Fibroblast of peridontal ligament (primary cell): ENCODE measurements at regions not wholly inside any gene's neighbourhood (a gene's known extent, or its start where the extent isn't known, plus 50 kb on each side); places are given as distances from the start of the nearest gene placed in this dataset.
"Not testable (repeated sequence)": the region's sequence is repeated elsewhere in the genome, so short reads cannot be mapped to it uniquely, and the experiment has no call there.

ENCODE experiments used
- DNase-seq: peaks from one replicate; pipeline ENCODE4 v3.0.0-alpha.2; 2010; ENCODE audit errors: extremely low read depth

- no peak for DNase-seq
Observed at GRCh38 chr6:86255973-86256372, 613.3 kb upstream of the SYNCRIP start.

DNA sequence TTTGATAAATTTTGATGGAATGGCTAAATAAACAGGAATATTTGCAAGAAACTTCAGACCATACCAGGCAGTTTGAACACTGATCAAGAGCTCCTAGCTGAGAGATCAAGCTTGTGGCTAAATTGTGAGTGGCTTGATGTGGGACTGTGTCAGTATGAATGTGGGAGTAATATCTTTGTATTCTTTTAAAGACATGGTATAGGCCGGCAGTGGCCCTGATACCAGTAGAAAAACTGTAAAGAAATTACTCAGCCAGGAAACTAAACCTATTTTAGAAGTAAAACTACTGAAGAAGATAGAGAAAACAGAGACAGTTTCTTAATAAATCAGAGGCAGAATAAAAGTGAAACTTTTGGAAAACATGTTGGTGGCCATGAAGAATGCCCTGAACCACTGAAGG lies 608.4 kb upstream of the SYNCRIP start:
- DNase-seq, result no peak

DNA sequence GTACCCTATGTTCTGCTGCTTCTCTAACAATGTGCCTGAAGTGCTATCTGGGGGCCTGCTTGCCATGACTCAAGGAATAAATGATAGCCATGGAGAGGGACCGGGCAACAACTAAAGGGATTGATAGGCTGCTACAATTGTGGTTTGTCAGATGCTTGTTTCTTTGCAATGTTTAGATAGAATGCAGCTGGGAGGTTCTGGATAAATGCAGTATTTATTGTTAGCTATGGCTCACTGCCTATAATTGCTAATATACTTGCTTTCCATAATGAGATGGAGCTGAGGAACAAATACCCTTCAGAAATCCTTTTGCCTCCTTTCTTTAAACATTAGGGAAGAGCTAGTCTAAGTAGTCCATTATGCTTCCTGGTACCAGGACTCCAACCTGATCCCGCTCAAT lies 575.2 kb upstream of the SYNCRIP start:
- DNase-seq, result no peak

GRCh38 chr6:86215323-86215722 lies 572.6 kb upstream of the SYNCRIP start:
- DNase-seq, result no peak

- DNase-seq, result no peak
Observed at GRCh38 chr6:86205980-86206379, 563.3 kb upstream of the SYNCRIP start.

DNA sequence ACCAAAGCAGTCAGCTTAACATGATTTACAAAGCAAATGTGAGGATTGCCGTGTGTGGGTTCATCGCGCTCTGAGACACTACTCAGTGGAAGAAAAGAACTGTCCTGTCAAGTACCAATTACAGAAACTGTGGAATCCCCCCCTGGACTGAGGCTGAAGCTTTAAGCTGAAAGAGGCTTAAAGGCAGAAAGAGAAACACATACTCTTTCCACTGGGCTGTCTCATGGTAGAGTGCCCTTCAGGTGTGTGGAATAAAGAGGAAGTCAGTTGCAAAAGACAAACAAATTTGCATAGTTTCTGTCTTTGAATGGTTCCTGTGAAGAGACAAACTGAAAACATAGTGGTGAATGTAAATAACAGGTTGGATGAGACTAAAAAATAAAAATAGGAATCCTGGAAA lies 560.4 kb upstream of the SYNCRIP start:
- no peak for DNase-seq

DNA sequence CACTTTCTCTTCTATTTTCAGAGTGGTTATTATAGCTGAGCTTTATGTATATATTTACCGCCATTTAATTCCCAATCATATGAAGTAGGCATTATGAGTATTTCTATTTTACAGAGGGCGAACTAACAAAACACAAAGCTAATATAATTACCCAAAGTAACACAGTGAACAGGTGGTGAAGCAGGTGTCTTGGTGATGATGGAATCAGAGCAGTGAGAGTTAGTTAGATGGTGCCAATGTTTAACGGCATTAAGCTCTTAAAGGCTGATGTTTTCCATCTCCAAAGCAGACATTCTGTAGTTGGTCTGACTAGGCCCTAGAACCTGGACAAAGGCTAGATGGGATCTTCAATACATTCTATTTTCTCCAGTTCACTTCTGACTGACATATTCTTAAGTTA lies 551.1 kb upstream of the SYNCRIP start:
- no peak for DNase-seq

DNA sequence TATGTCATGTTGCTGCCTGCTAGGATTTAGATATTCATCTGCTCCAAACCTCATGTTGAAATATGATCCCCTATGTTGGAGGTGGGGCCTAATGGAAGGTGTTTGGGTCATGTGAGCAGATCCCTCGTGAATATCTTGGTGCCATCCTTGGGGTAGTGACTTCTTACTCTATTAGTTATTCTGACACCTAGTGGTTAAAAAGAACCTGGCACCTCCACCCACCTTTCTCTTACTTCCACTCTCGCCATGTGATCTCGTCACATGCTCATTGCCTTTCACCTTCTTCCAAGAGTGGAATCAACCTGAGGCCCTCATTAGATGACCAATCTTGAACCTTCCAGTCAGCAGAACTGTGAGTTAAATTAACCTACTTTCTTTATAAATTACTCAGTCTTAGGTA lies 549.4 kb upstream of the SYNCRIP start:
- no peak for DNase-seq

- DNase-seq, result not testable (repeated sequence)
Observed at GRCh38 chr6:86175149-86175548, 532.5 kb upstream of the SYNCRIP start.

- DNase-seq, result no peak
Observed at GRCh38 chr6:86154852-86155251, 512.2 kb upstream of the SYNCRIP start.

- no peak for DNase-seq
Observed at GRCh38 chr6:86153521-86153920, 510.8 kb upstream of the SYNCRIP start.

DNA sequence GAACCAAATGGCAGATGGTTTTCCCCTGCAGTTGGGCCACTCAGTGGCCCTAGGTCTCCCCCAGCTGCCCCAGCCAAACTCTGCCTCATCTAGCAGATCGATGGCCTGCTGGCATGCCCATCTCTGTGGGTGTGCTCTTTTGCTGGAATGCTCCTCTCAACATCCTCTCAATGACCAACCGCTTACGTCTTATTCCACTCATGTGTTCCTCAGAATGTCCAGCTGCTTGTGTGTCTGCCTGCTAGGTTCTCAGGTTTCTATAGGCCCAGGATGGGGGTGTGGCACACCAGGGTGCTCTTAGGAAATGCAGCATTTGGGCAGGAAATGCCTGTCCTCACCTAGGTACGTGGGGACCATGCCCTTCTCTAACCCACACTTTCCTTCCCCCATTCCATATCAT lies 509.9 kb upstream of the SYNCRIP start:
- no peak for DNase-seq

GRCh38 chr6:86148586-86148985 lies 505.9 kb upstream of the SYNCRIP start:
- no peak for DNase-seq

DNA sequence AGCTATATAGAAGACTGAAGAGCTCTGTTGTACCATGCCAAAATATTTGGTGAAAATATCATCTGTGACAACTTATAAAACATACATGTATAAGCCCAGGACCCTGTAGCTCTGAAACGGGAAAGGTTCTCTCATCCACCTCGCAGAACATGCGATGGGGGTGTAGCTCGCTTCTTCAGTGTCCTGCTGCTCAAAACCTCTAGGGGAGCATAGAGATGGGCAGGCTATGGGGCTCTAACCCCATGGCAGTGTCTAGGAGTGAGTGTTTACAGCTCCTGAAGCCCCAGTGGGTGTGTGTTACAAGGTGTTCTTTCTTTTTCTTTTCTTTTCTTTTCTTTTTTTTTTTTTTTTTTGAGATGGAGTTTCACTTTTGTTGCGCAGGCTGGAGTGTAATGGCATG lies 505.2 kb upstream of the SYNCRIP start:
- no peak for DNase-seq

DNA sequence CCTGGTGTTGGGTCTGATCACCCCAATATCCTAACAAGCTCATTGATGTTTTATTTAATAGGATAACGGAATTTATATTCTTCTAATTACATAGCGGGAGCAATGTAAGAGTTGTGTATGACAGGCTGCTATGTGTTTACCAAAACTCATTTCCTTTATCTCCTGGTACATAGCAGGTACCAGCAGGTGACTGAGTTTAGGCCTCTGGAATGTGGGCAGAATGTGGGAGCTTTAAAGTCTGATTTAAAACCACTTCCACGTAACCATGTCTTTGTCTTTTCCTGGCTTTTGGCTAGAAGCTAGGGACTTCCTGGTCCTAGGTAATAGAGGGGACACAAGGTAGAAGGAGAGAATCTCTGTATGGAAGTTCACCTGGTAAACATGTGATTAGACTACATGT lies 504.6 kb upstream of the SYNCRIP start:
- no peak for DNase-seq

GRCh38 chr6:86146751-86147150 lies 504.1 kb upstream of the SYNCRIP start:
- not testable (repeated sequence) for DNase-seq

DNA sequence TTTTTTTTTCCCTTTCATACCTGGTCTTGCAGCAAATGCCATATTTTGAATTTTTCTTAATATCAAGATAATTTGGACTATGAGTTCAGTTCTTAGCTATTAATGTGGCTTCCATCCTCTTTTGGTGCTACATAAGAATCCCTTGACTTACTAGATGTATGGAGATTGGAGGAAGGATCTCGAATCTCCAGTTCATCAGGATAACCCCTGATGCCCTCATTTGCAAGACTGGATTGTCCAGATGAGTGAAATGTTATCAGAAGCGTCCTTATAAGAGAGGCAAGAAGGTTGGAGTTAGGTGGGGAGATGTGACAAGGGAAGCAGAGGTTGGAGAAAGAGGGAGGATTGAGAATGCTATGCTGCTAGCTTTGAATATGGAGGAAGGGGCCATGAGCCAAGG lies 499.6 kb upstream of the SYNCRIP start:
- DNase-seq, result no peak

DNA sequence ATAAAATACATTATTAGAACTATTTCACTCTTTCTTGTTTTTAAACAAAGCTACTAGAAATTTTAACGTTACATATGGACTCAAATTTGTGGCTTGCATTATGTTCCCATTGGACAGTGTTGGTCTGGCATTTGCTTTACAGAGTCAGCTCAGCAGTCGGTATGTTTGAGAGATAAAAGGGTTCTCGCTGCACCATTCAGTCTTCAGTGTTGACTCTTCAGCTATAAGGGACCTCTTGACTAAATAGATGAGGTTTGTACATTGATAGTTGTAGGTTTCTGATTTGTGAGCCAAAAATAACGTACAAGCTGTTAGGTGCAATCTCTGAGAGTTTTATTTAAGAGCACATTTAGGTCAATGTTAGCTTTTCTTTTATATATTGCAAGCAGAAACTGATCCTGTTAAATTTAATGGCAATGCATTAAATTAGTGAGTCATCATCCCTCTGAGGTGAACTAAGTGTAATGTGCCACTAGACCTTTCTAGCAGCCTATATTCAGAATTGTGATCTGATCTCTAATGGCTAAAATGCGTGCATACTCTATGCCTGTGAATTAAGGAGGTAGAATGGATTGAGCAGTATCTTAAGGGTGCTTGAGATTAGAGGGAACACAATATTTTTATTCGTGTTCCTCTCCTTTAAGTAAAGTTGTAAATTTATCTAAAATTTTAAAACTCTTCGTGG lies 485.6 kb upstream of the SYNCRIP start:
- DNase-seq, result no peak

DNA sequence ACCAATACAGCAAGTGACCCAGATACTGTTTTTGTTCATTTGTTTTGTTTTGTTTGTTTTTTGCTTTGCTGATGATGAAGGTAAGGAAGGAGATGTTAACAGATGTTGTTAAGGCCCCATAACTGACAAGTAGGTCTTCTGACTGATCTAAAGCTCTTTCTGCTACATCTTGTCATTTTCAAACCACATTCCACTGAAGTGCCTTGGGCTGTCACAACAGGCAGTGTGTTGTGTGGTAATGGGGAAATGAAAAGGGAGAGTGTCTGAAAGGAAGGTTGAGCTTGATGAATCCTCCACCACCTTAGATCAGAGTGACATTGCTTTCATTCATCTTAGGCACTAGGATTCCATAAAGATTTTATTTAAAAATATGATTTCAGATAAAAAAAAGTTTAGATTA lies 479.4 kb upstream of the SYNCRIP start:
- DNase-seq, result no peak

DNA sequence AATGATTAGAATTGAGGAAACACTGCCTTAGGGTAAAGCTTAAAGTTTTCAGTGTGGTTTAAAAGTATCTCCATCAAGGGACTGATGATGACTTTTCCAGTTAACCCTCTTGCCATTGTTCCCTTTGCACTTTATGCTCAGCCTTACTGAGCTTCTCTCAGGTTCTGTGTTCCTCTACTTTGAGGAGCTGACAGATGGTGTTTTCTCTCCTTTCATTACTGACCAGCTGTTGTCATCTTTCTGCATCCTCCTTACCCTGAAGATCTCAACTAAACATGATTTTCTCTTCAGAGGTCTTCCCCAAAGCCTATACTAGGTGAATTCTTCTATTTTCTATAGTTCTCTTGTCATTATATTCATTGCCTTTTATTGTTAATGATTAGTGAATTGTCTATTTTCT lies 475.6 kb upstream of the SYNCRIP start:
- no peak for DNase-seq

GRCh38 chr6:86107985-86108384 lies 465.3 kb upstream of the SYNCRIP start:
- no peak for DNase-seq

DNA sequence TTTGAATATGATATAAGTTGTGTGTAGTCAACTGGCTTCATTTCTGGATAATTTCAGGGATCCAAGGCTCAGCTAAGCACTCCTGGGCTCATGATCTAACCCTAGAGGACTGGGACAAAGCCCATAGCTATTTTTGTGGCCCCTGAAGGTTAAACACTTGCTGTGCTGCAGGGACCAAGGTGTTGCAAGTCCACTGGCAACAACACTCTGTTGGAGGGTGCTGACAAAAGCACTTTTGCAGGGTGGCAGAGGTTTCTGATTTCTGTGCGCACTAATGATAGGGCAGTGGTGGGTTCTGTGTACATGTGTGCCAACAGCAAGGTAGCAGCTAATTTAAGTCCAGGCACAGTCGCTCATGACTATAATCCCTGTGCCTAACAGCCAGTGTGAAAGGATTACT lies 445.3 kb upstream of the SYNCRIP start:
- DNase-seq, result no peak

DNA sequence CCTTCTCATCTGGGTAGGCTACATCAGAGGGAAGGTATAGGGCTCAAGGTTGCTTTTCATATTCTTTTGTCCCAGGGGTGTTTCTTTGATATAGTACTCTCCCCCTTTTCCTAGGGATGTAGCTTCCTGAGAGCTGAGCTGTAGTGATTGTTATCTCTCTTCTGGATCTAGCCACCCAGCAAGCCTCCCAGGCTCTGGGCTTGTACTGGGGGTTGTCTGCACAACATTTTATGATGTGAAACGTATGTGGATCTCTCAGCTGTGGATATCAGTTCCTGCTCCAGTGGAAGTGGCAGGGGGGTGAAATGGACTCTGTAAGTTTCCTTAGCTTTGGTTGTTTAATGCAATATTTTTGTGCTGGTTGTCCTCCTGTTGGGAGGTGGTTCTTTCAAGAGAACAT lies 437.3 kb upstream of the SYNCRIP start:
- DNase-seq, result no peak

DNA sequence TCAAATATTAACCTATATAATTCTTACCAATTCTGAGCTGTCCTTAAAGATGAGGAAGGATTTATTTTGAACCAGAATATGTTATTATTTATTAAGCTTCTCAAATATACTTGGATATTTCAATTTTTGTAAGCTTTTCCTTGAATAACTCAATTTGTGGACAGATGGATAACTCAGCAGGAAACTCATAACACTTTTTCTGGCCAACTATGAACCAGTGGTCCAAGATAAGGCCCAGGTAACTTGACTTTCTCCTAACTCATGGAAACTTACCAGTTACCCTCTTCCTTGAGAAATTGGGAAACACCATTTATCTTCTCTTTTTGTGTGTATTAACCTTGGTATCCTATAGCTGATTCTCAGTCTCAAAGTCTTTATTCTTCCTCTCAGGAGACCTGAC lies 427.5 kb upstream of the SYNCRIP start:
- DNase-seq, result no peak
